ENCODE measurements at regions not wholly inside any gene's neighbourhood (a gene's known extent, or its start where the extent isn't known, plus 50 kb on each side); places are given as distances from the start of the nearest gene placed in this dataset.
A peak's percentile ranks its signal among the peaks of the same experiment; 100 is the strongest.

- H3K9me3 ChIP-seq (ENCODE audit: control insufficient read depth, insufficient read depth, low read depth, low read length): no peaks in the 10 kb centered on the region
- no peaks in the 10 kb centered on the region for H3K36me3 ChIP-seq (ENCODE audit: control insufficient read depth in 2 of 2, insufficient read depth in 1 of 2, low read length in 2 of 2)
- no peaks in the 10 kb centered on the region for H3K4me1 ChIP-seq (ENCODE audit: control insufficient read depth, insufficient read depth, low read length)
- ChIA-PET POLR2A (no interaction called here), CTCF (interaction anchor here (1.2 kb wide), 1 partner anchor 110 kb away, joined by 4 read pairs; no protein-coding TSS in a partner anchor)
- TF ChIP-seq ZNF555 (tag by site-specific recombination; conservative IDR thresholded peaks at IDR 0.05) (no peak), ZNF596 (tag by site-specific recombination; IDR thresholded peaks at IDR 0.05) (no peak), ZNF580 (tag by site-specific recombination; IDR thresholded peaks at IDR 0.05) (no peak), ZNF248 (tag by site-specific recombination; IDR thresholded peaks at IDR 0.05) (no peak), PBX3 (CRISPR knock-in tag; IDR thresholded peaks at IDR 0.05) (no peak)
- no peak overlapping the region for H3K4me3 ChIP-seq (ENCODE audit: low read depth, low read length)
- no peak overlapping the region for H3K27ac ChIP-seq (ENCODE audit: extremely low read depth, low read depth, low read length)
Observed at GRCh38 chr17:51351890-51352289, 91.5 kb downstream of the UTP18 start.

- H3K4me1 ChIP-seq (ENCODE audit: control insufficient read depth, insufficient read depth, low read length): no peaks in the 10 kb centered on the region
Observed at GRCh38 chr17:51352798-51353197, 92.5 kb downstream of the UTP18 start.

GRCh38 chr17:51353296-51353695 lies 93.0 kb downstream of the UTP18 start:
- ChIA-PET CTCF (interaction anchor here (0.5 to 0.6 kb wide), 2 partner anchors 96 to 393 kb away, joined by 3 to 4 read pairs; no protein-coding TSS in a partner anchor), POLR2A (no interaction called here)
- H3K9me3 ChIP-seq (ENCODE audit: control insufficient read depth, insufficient read depth, low read depth, low read length): no peaks in the 10 kb centered on the region
- H3K36me3 ChIP-seq (ENCODE audit: control insufficient read depth in 2 of 2, insufficient read depth in 1 of 2, low read length in 2 of 2): no peaks in the 10 kb centered on the region
- no peaks in the 10 kb centered on the region for H3K4me1 ChIP-seq (ENCODE audit: control insufficient read depth, insufficient read depth, low read length)
- no peak overlapping the region for H3K4me3 ChIP-seq (ENCODE audit: low read depth, low read length)
- TF ChIP-seq ZNF785 (tag by site-specific recombination; IDR thresholded peaks at IDR 0.05): no peak
- TF ChIP-seq PBX3 (CRISPR knock-in tag; IDR thresholded peaks at IDR 0.05): no peak
- no peak for TF ChIP-seq ZNF394 (tag by site-specific recombination; IDR thresholded peaks at IDR 0.05; ENCODE audit: borderline replicate concordance)
- H3K27ac ChIP-seq (ENCODE audit: extremely low read depth, low read depth, low read length): no peak overlapping the region

More at GRCh38 chr17:51352798-51353197, 92.5 kb downstream of the UTP18 start:
- no peak for TF ChIP-seq ZNF350 (tag by site-specific recombination; IDR thresholded peaks at IDR 0.05)
- TF ChIP-seq ZNF777 (tag by site-specific recombination; IDR thresholded peaks at IDR 0.05; ENCODE audit: borderline replicate concordance): no peak
- no peak for TF ChIP-seq ZSCAN16 (tag by site-specific recombination; IDR thresholded peaks at IDR 0.05)
- TF ChIP-seq ZFP41 (tag by site-specific recombination; IDR thresholded peaks at IDR 0.05; ENCODE audit: borderline replicate concordance): no peak
- TF ChIP-seq ZNF785 (tag by site-specific recombination; IDR thresholded peaks at IDR 0.05): no peak
- TF ChIP-seq ZNF248 (tag by site-specific recombination; IDR thresholded peaks at IDR 0.05): no peak
- POLR2A ChIA-PET: no interaction called here
- Histone ChIP-seq H3K36me3 (ENCODE audit: control insufficient read depth in 2 of 2, insufficient read depth in 1 of 2, low read length in 2 of 2) (no peaks in the 10 kb centered on the region), H3K27ac (ENCODE audit: extremely low read depth, low read depth, low read length) (no peak overlapping the region), H3K4me3 (ENCODE audit: low read depth, low read length) (no peak overlapping the region), H3K9me3 (ENCODE audit: control insufficient read depth, insufficient read depth, low read depth, low read length) (no peaks in the 10 kb centered on the region)
- CTCF ChIA-PET: interaction anchor here (0.5 to 0.6 kb wide), 2 partner anchors 96 to 393 kb away, joined by 3 to 4 read pairs; no protein-coding TSS in a partner anchor

- CTCF ChIA-PET: interaction anchor here (0.6 kb wide), 1 partner anchor 10 kb away, joined by 3 read pairs; no protein-coding TSS in a partner anchor
- POLR2A ChIA-PET: no interaction called here
- no peaks in the 10 kb centered on the region for H3K9me3 ChIP-seq (ENCODE audit: control insufficient read depth, insufficient read depth, low read depth, low read length)
- no peaks in the 10 kb centered on the region for H3K36me3 ChIP-seq (ENCODE audit: control insufficient read depth in 2 of 2, insufficient read depth in 1 of 2, low read length in 2 of 2)
- H3K27ac ChIP-seq (ENCODE audit: extremely low read depth, low read depth, low read length): no peak overlapping the region
- H3K4me3 ChIP-seq (ENCODE audit: low read depth, low read length): no peak overlapping the region
- H3K4me1 ChIP-seq (ENCODE audit: control insufficient read depth, insufficient read depth, low read length): no peaks in the 10 kb centered on the region
- TF ChIP-seq ZNF362 (tag by site-specific recombination; IDR thresholded peaks at IDR 0.05) (no peak), PRDM10 (tag by site-specific recombination; IDR thresholded peaks at IDR 0.05) (peak; percentile 83)
Observed at GRCh38 chr17:51354936-51355335, 94.6 kb downstream of the UTP18 start.
